GM19239 (cell line): ENCODE measurements at regions not wholly inside any gene's neighbourhood (a gene's known extent, or its start where the extent isn't known, plus 50 kb on each side); places are given as distances from the start of the nearest gene placed in this dataset.
"Not testable (repeated sequence)": the region's sequence is repeated elsewhere in the genome, so short reads cannot be mapped to it uniquely, and the experiment has no call there.

Experiments
- DNase-seq: peaks from one replicate; pipeline ENCODE4 v3.0.0; 2011; ENCODE audit warnings: low spot score; ENCODE audit not compliant: insufficient read length
- FAIRE-seq: peaks from 2 replicates; lab custom pipeline; 2011; peaks lifted over from hg19 to GRCh38; lab: Jason Lieb, UNC

- FAIRE-seq, result not testable (repeated sequence)
Measured at GRCh38 chr20:6693808-6694198, 73.7 kb upstream of the BMP2 start.

GRCh38 chr20:6693178-6693807, 74.2 kb upstream of the BMP2 start:
- FAIRE-seq, result no peak
- no peak for DNase-seq

More at GRCh38 chr20:6693808-6694198, 73.7 kb upstream of the BMP2 start:
- DNase-seq, result not testable (repeated sequence)

GRCh38 chr20:6692566-6693173, 74.8 kb upstream of the BMP2 start:
- FAIRE-seq, result no peak
- no peak for DNase-seq

GRCh38 chr20:6691516-6691915, 76.0 kb upstream of the BMP2 start:
- no peak for DNase-seq
- no peak for FAIRE-seq

GRCh38 chr20:6689339-6689973, 78.0 kb upstream of the BMP2 start:
- DNase-seq (no peak), FAIRE-seq (no peak)

- DNase-seq, result no peak
- no peak for FAIRE-seq
Measured at GRCh38 chr20:6686171-6686570, 81.3 kb upstream of the BMP2 start.

GRCh38 chr20:6685626-6686025, 81.9 kb upstream of the BMP2 start:
- DNase-seq (no peak), FAIRE-seq (no peak)

- FAIRE-seq, result no peak
Measured at GRCh38 chr20:6685181-6685582, 82.3 kb upstream of the BMP2 start.

GRCh38 chr20:6683021-6683977, 84.2 kb upstream of the BMP2 start:
- DNase-seq (no peak), FAIRE-seq (no peak)

More at GRCh38 chr20:6685181-6685582, 82.3 kb upstream of the BMP2 start:
- no peak for DNase-seq

- no peak for FAIRE-seq
- DNase-seq, result no peak
Measured at GRCh38 chr20:6680854-6681253, 86.6 kb upstream of the BMP2 start.

GRCh38 chr20:6680441-6680840, 87.0 kb upstream of the BMP2 start:
- DNase-seq (no peak), FAIRE-seq (no peak)

GRCh38 chr20:6679086-6679485, 88.4 kb upstream of the BMP2 start:
- FAIRE-seq, result no peak
- no peak for DNase-seq

GRCh38 chr20:6678101-6678500, 89.4 kb upstream of the BMP2 start:
- FAIRE-seq (no peak), DNase-seq (no peak)

- FAIRE-seq (no peak), DNase-seq (no peak)
Measured at GRCh38 chr20:6674831-6675230, 92.7 kb upstream of the BMP2 start.

- no peak for FAIRE-seq
- DNase-seq, result no peak
Measured at GRCh38 chr20:6673071-6673470, 94.4 kb upstream of the BMP2 start.

- no peak for FAIRE-seq
Measured at GRCh38 chr20:6671829-6672228, 95.7 kb upstream of the BMP2 start.

GRCh38 chr20:6668546-6668945, 98.9 kb upstream of the BMP2 start:
- FAIRE-seq (no peak), DNase-seq (no peak)

More at GRCh38 chr20:6671829-6672228, 95.7 kb upstream of the BMP2 start:
- DNase-seq, result no peak

GRCh38 chr20:6665621-6666355, 101.7 kb upstream of the BMP2 start:
- DNase-seq, result no peak
- no peak for FAIRE-seq

- DNase-seq, result no peak
- FAIRE-seq, result no peak
Measured at GRCh38 chr20:6665161-6665560, 102.3 kb upstream of the BMP2 start.

- FAIRE-seq (no peak), DNase-seq (no peak)
Measured at GRCh38 chr20:6664574-6664973, 102.9 kb upstream of the BMP2 start.
